Gastroesophageal sphincter (tissue), 4 donors: ENCODE measurements at regions not wholly inside any gene's neighbourhood (a gene's known extent, or its start where the extent isn't known, plus 50 kb on each side); places are given as distances from the start of the nearest gene placed in this dataset.
"Not testable (repeated sequence)": the region's sequence is repeated elsewhere in the genome, so short reads cannot be mapped to it uniquely, and the experiment has no call there.

Experiments used
- ATAC-seq: fragments of 150-250 bp; one replicate; pipeline ENCODE4 v1.9.1; 2016; ENCODE audit warnings: mild to moderate bottlenecking, moderate library complexity
- H3K27ac ChIP-seq, 4 donors: fragments of 200-600 bp; sonication (generic) in 3 of 4; 1 replicate in 3 of 4; 2 replicates in 1 of 4; pipeline ENCODE4 v1.5.1; 2016 to 2019
- H3K27me3 ChIP-seq: fragments of 200-600 bp; sonication (generic); one replicate; pipeline ENCODE4 v1.5.1; 2019
- H3K36me3 ChIP-seq, 2 donors: fragments of 200-600 bp; sonication (generic); one replicate each; pipeline ENCODE4 v1.5.1; 2019; ENCODE audit warnings: control low read depth in 1 of 2
- H3K4me1 ChIP-seq, 3 donors: fragments of 200-600 bp; sonication (generic); 1 replicate in 2 of 3; 2 replicates in 1 of 3; pipeline ENCODE4 v1.5.1; 2016 to 2019; ENCODE audit warnings: control low read depth in 2 of 3
- H3K4me3 ChIP-seq, 2 donors: fragments of 200-600 bp; sonication (generic); one replicate each; pipeline ENCODE4 v1.5.1; 2019; ENCODE audit warnings: mild to moderate bottlenecking in 1 of 2, moderate library complexity in 1 of 2
- H3K9me3 ChIP-seq, 3 donors: fragments of 200-600 bp; sonication (generic); one replicate each; pipeline ENCODE4 v1.5.1; 2017 to 2019; ENCODE audit warnings: control low read depth in 2 of 3
- CTCF ChIP-seq, 4 experiments: fragments of 200-600 bp in 2 of 4; fragments of 450-650 bp in 2 of 4; sonication (generic) in 1 of 4; IDR thresholded peaks; one replicate each; pipeline ENCODE4 v1.5.1; 2017 to 2019; ENCODE audit warnings: antibody characterized with exemption in 4 of 4, mild to moderate bottlenecking in 2 of 4, moderate library complexity in 2 of 4
- EP300 ChIP-seq: sonication (generic); formaldehyde crosslinking; IDR thresholded peaks from one replicate; pipeline ENCODE4 v1.6.1; 2017; ENCODE audit warnings: antibody characterized with exemption, mild to moderate bottlenecking
- POLR2A ChIP-seq, 2 donors: fragments of 450-650 bp; IDR thresholded peaks; one replicate each; pipeline ENCODE4 v1.6.1; 2017; ENCODE audit warnings: antibody characterized with exemption in 2 of 2, mild to moderate bottlenecking in 2 of 2, moderate library complexity in 1 of 2
- POLR2AphosphoS5 ChIP-seq: sonication (generic); formaldehyde crosslinking; IDR thresholded peaks from one replicate; pipeline ENCODE4 v1.6.1; 2017; ENCODE audit warnings: antibody characterized with exemption
- WGBS, 2 donors: methylation state at CpG; one replicate each; pipeline ENCODE4 v1.1.5; 2018; ENCODE audit warnings: low coverage in 1 of 2; 5-methylcytosine and 5-hydroxymethylcytosine counted together

- no peak for ATAC-seq
- Histone ChIP-seq H3K4me1 (no peaks in the 10 kb centered on the region), H3K27me3 (no peaks in the 10 kb centered on the region), H3K27ac (no peak overlapping the region), H3K9me3 (no peaks in the 10 kb centered on the region), H3K4me3 (no peak overlapping the region), H3K36me3 (no peaks in the 10 kb centered on the region)
- 78 to 94% methylated on average over 3 of the region's 3 CpGs for WGBS, 2 donors
- TF ChIP-seq POLR2A (IDR thresholded peaks at IDR 0.05): no peak
- no peak for TF ChIP-seq EP300
- no peak for TF ChIP-seq CTCF (IDR thresholded peaks at IDR 0.05)
- no peak for TF ChIP-seq POLR2AphosphoS5
Observed at GRCh38 chr11:38365274-38365673, 1767.2 kb upstream of the RAG2 start.

- no peak for ATAC-seq
- no peaks in the 10 kb centered on the region for H3K36me3 ChIP-seq
- WGBS, 2 donors: 73 to 82% methylated on average over 2 of the region's 2 CpGs
Observed at GRCh38 chr11:38356255-38356654, 1758.2 kb upstream of the RAG2 start.

GRCh38 chr11:38345286-38345685, 1747.2 kb upstream of the RAG2 start:
- no peak for ATAC-seq

More at GRCh38 chr11:38356255-38356654, 1758.2 kb upstream of the RAG2 start:
- TF ChIP-seq POLR2AphosphoS5: no peak
- TF ChIP-seq CTCF (IDR thresholded peaks at IDR 0.05): no peak
- no peak for TF ChIP-seq EP300
- TF ChIP-seq POLR2A (IDR thresholded peaks at IDR 0.05): no peak
- H3K9me3 ChIP-seq: peaks cover 0 to 6% (median 0%) of the 10 kb centered on the region in 3 donors
- H3K4me3 ChIP-seq: no peak overlapping the region
- H3K27ac ChIP-seq: no peak overlapping the region
- no peaks in the 10 kb centered on the region for H3K27me3 ChIP-seq
- H3K4me1 ChIP-seq: no peaks in the 10 kb centered on the region

GRCh38 chr11:38341612-38342011, 1743.6 kb upstream of the RAG2 start:
- H3K27me3 ChIP-seq, H3K9me3 ChIP-seq, H3K4me1 ChIP-seq, H3K36me3 ChIP-seq, H3K27ac ChIP-seq, ATAC-seq, H3K4me3 ChIP-seq: not testable (repeated sequence)
- 94 to 97% methylated on average over 2 of the region's 2 CpGs for WGBS, 2 donors

More at GRCh38 chr11:38345286-38345685, 1747.2 kb upstream of the RAG2 start:
- TF ChIP-seq CTCF (IDR thresholded peaks at IDR 0.05) (no peak), EP300 (no peak), POLR2A (IDR thresholded peaks at IDR 0.05) (no peak), POLR2AphosphoS5 (no peak)
- Histone ChIP-seq H3K4me1 (no peaks in the 10 kb centered on the region), H3K27me3 (no peaks in the 10 kb centered on the region), H3K4me3 (no peak overlapping the region), H3K9me3 (peaks cover 0 to 7% (median 0%) of the 10 kb centered on the region in 3 donors), H3K27ac (no peak overlapping the region), H3K36me3 (no peaks in the 10 kb centered on the region)
- WGBS, 2 donors: 78 to 93% methylated on average over 3 of the region's 3 CpGs

GRCh38 chr11:38339835-38340440, 1741.9 kb upstream of the RAG2 start:
- Histone ChIP-seq H3K9me3 (no peaks in the 10 kb centered on the region), H3K27ac (no peak overlapping the region), H3K36me3 (no peaks in the 10 kb centered on the region), H3K4me1 (no peaks in the 10 kb centered on the region), H3K4me3 (no peak overlapping the region), H3K27me3 (no peaks in the 10 kb centered on the region)
- 71 to 80% methylated on average over 8 of the region's 8 CpGs for WGBS, 2 donors
- TF ChIP-seq CTCF (IDR thresholded peaks at IDR 0.05) (no peak), POLR2A (IDR thresholded peaks at IDR 0.05) (no peak), EP300 (no peak), POLR2AphosphoS5 (no peak)
- no peak for ATAC-seq

GRCh38 chr11:38338022-38338421, 1740.0 kb upstream of the RAG2 start:
- not testable (repeated sequence) for H3K4me3 ChIP-seq, H3K9me3 ChIP-seq, H3K27ac ChIP-seq, ATAC-seq, H3K27me3 ChIP-seq, H3K4me1 ChIP-seq, H3K36me3 ChIP-seq
- 78 to 88% methylated on average over 5 of the region's 5 CpGs for WGBS, 2 donors
